Bronchial epithelial cell (primary cell): ENCODE measurements at regions not wholly inside any gene's neighbourhood (a gene's known extent, or its start where the extent isn't known, plus 50 kb on each side); places are given as distances from the start of the nearest gene placed in this dataset.

ENCODE experiments used
- DNase-seq: peaks from one replicate; pipeline ENCODE4 v3.0.0-alpha.2; 2010; ENCODE audit warnings: low read depth
- FAIRE-seq: peaks from 2 replicates; lab custom pipeline; 2011; peaks lifted over from hg19 to GRCh38; lab: Jason Lieb, UNC
- H3K27me3 ChIP-seq: 2 replicates; pipeline ENCODE4 v1.5.1; 2011; ENCODE audit warnings: low read length; ENCODE audit not compliant: control insufficient read depth, insufficient read depth
- H3K36me3 ChIP-seq: 2 replicates; pipeline ENCODE4 v1.5.1; 2011; ENCODE audit warnings: low read length; ENCODE audit not compliant: control insufficient read depth, insufficient read depth
- H3K4me3 ChIP-seq: 2 replicates; pipeline ENCODE4 v1.5.1; 2011; ENCODE audit warnings: mild to moderate bottlenecking, low read depth, low read length, control low read depth
- TF ChIP-seq, protein P1 (sequence below): IDR thresholded peaks from 2 replicates; pipeline ENCODE4 v1.5.1; 2011; ENCODE audit warnings: mild to moderate bottlenecking, moderate library complexity, low read length, control low read depth, inconsistent platforms; ENCODE audit not compliant: insufficient read depth, severe bottlenecking

GRCh38 chr12:112559784-112560183 lies 141.0 kb downstream of the PTPN11 start:
- no peaks in the 10 kb centered on the region for H3K27me3 ChIP-seq
- DNase-seq = no peak
- TF ChIP-seq, protein P1, sequence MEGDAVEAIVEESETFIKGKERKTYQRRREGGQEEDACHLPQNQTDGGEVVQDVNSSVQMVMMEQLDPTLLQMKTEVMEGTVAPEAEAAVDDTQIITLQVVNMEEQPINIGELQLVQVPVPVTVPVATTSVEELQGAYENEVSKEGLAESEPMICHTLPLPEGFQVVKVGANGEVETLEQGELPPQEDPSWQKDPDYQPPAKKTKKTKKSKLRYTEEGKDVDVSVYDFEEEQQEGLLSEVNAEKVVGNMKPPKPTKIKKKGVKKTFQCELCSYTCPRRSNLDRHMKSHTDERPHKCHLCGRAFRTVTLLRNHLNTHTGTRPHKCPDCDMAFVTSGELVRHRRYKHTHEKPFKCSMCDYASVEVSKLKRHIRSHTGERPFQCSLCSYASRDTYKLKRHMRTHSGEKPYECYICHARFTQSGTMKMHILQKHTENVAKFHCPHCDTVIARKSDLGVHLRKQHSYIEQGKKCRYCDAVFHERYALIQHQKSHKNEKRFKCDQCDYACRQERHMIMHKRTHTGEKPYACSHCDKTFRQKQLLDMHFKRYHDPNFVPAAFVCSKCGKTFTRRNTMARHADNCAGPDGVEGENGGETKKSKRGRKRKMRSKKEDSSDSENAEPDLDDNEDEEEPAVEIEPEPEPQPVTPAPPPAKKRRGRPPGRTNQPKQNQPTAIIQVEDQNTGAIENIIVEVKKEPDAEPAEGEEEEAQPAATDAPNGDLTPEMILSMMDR = no peak
- H3K4me3 ChIP-seq = no peak overlapping the region
- no peaks in the 10 kb centered on the region for H3K36me3 ChIP-seq
- no peak for FAIRE-seq

- Histone ChIP-seq H3K4me3 (no peak overlapping the region), H3K36me3 (no peaks in the 10 kb centered on the region), H3K27me3 (no peaks in the 10 kb centered on the region)
- TF ChIP-seq, protein P1 = no peak
- FAIRE-seq (no peak), DNase-seq (no peak)
Measured at GRCh38 chr12:112564160-112564784, 145.5 kb downstream of the PTPN11 start.

GRCh38 chr12:112568641-112569040 lies 149.9 kb downstream of the PTPN11 start:
- TF ChIP-seq, protein P1 = no peak
- H3K27me3 ChIP-seq = no peaks in the 10 kb centered on the region
- FAIRE-seq = no peak
- no peaks in the 10 kb centered on the region for H3K36me3 ChIP-seq
- DNase-seq = no peak
- H3K4me3 ChIP-seq = no peak overlapping the region

DNA sequence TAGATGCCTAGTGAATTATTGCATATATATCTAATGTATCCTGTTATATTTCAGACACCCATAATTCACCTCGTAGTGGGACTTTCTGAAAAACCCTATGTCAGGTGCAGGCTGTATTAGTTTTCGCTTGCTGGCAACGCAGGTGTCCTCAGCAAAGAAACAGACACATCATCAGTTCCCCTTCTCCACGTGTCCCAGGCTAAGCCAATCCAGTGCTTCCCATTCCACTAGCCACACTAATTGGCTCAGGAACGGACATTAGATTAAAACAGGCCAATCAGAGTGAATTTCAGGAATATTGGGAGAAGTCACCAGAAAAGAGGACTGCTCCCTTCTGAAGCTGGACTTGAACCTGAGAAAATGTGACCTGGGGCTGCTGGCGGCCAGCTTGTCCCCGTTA lies 151.3 kb downstream of the PTPN11 start:
- peaks cover 2% of the 10 kb centered on the region for H3K27me3 ChIP-seq
- no peak for FAIRE-seq
- H3K36me3 ChIP-seq = no peaks in the 10 kb centered on the region
- DNase-seq = no peak
- no peak overlapping the region for H3K4me3 ChIP-seq
- TF ChIP-seq, protein P1 = no peak

- TF ChIP-seq, protein P1 = no peak
- DNase-seq (no peak), FAIRE-seq (no peak)
- Histone ChIP-seq H3K36me3 (no peaks in the 10 kb centered on the region), H3K4me3 (no peak overlapping the region), H3K27me3 (peaks cover 2% of the 10 kb centered on the region)
Measured at GRCh38 chr12:112573141-112573540, 154.4 kb downstream of the PTPN11 start.
